Epithelial cell of proximal tubule (primary cell): ENCODE measurements at regions not wholly inside any gene's neighbourhood (a gene's known extent, or its start where the extent isn't known, plus 50 kb on each side); places are given as distances from the start of the nearest gene placed in this dataset.

Source experiments
- DNase-seq: peaks from one replicate; pipeline ENCODE4 v3.0.0-alpha.2; 2011; ENCODE audit warnings: low read depth
- H3K4me3 ChIP-seq: 2 replicates; pipeline ENCODE4 v1.5.1; 2011; ENCODE audit warnings: low read depth, mild to moderate bottlenecking, low read length
- TF ChIP-seq, protein P1 (sequence below): conservative IDR thresholded peaks from 2 replicates; pipeline ENCODE4 v1.5.1; 2012; ENCODE audit warnings: low read depth, mild to moderate bottlenecking, low read length

- TF ChIP-seq, protein P1, sequence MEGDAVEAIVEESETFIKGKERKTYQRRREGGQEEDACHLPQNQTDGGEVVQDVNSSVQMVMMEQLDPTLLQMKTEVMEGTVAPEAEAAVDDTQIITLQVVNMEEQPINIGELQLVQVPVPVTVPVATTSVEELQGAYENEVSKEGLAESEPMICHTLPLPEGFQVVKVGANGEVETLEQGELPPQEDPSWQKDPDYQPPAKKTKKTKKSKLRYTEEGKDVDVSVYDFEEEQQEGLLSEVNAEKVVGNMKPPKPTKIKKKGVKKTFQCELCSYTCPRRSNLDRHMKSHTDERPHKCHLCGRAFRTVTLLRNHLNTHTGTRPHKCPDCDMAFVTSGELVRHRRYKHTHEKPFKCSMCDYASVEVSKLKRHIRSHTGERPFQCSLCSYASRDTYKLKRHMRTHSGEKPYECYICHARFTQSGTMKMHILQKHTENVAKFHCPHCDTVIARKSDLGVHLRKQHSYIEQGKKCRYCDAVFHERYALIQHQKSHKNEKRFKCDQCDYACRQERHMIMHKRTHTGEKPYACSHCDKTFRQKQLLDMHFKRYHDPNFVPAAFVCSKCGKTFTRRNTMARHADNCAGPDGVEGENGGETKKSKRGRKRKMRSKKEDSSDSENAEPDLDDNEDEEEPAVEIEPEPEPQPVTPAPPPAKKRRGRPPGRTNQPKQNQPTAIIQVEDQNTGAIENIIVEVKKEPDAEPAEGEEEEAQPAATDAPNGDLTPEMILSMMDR, result no peak
- DNase-seq, result no peak
Observed at GRCh38 chr13:110097013-110097412, 209.9 kb downstream of the COL4A1 start.

DNA sequence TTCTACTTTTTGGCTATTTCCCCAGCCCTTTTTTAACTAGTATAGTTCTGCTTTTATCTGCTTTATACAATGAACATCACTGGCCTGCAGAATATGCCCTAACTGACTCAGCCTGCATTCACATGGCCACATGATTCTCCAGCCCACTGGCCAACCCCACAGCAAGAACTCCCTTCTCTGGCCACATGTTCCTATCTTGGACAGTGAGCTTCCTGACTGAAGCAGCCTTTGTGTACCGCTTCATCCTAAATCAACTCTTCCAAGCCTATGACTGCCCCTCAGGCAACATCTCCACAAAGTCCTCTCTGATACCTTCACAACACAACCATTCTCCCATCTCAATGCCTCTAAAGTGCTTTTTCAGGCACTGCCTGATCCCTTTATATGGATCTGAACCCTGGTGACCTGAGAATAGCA, 214.1 kb downstream of the COL4A1 start:
- TF ChIP-seq, protein P1, result no peak
- H3K4me3 ChIP-seq, result no peak overlapping the region
- DNase-seq, result no peak

More at GRCh38 chr13:110097013-110097412, 209.9 kb downstream of the COL4A1 start:
- no peak overlapping the region for H3K4me3 ChIP-seq

DNA sequence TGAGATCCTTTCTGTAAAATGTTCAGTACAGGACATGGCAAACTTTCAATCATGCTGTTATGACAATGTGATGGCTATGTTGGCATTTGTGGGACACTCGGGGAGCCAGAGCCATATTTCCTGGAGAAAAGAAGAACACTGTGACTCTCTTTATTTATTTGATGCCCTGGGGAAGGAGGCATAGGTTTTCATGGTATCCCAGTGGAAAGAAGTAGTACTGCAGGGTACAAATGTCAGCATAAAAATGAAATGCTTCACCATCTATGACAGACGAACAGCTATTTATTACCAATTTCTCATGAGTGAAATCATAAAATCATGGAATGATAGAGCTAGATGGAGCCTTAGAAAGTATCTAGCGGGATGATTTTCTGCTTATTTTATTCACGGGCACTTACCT, 217.1 kb downstream of the COL4A1 start:
- TF ChIP-seq, protein P1, result peak; percentile 50
- no peak for DNase-seq
- no peak overlapping the region for H3K4me3 ChIP-seq

- TF ChIP-seq, protein P1, result no peak
- no peak for DNase-seq
- no peak overlapping the region for H3K4me3 ChIP-seq
Observed at GRCh38 chr13:110089100-110089499, 217.9 kb downstream of the COL4A1 start.

GRCh38 chr13:110073982-110074381, 233.0 kb downstream of the COL4A1 start:
- no peak overlapping the region for H3K4me3 ChIP-seq
- DNase-seq, result no peak
- TF ChIP-seq, protein P1, result no peak

- TF ChIP-seq, protein P1, result no peak
- peak; percentile 32 for DNase-seq
- no peak overlapping the region for H3K4me3 ChIP-seq
Observed at GRCh38 chr13:110070511-110071120, 236.3 kb downstream of the COL4A1 start.

DNA sequence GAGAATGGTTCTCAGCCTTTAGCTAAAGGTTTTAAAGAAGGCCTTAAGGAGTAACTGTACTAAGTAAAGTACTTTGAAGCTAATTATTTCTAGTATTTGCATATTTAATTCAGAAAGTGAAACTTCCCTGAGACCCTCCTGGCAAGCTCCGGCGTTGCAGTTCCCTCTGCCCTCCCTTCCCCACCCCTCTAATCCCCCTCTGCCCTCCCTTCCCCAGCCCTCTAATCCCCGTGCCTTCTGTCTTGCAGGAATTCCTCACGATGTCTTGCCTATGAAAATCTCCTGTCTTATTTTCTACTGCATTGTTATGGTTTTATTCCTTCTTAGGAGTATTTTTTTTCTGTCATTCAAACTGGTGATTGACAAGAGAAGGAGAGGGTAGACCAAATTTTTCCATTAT, 236.9 kb downstream of the COL4A1 start:
- TF ChIP-seq, protein P1, result no peak
- H3K4me3 ChIP-seq, result no peak overlapping the region
- no peak for DNase-seq
